ENCODE measurements at regions not wholly inside any gene's neighbourhood (a gene's known extent, or its start where the extent isn't known, plus 50 kb on each side); places are given as distances from the start of the nearest gene placed in this dataset.

GRCh38 chr9:31697956-31698355 is 686.5 kb upstream of the ACO1 start:
- TF ChIP-seq CEBPB (IDR thresholded peaks at IDR 0.05; ENCODE audit: low read depth, low read length) (no peak), POLR2A (IDR thresholded peaks at IDR 0.05; ENCODE audit: low read depth, low read length) (no peak), SMC3 (IDR thresholded peaks at IDR 0.05; ENCODE audit: low read depth, low read length) (no peak), RCOR1 (IDR thresholded peaks at IDR 0.05; ENCODE audit: insufficient replicate concordance, low read length) (no peak), MAFK (IDR thresholded peaks at IDR 0.05; ENCODE audit: low read depth, low read length) (no peak), RAD21 (IDR thresholded peaks at IDR 0.05; ENCODE audit: low read length) (no peak), RFX5 (IDR thresholded peaks at IDR 0.05; ENCODE audit: low read depth, low read length) (no peak), BHLHE40 (IDR thresholded peaks at IDR 0.05; ENCODE audit: low read depth, low read length) (no peak), CHD1 (IDR thresholded peaks at IDR 0.05; ENCODE audit: low read depth, low read length) (no peak), MXI1 (IDR thresholded peaks at IDR 0.05; ENCODE audit: borderline replicate concordance, low read depth, low read length) (no peak), MAZ (IDR thresholded peaks at IDR 0.05; ENCODE audit: borderline replicate concordance, low read depth, low read length) (no peak), USF2 (IDR thresholded peaks at IDR 0.05; ENCODE audit: low read depth, low read length) (no peak)
- TF ChIP-seq, protein P1, sequence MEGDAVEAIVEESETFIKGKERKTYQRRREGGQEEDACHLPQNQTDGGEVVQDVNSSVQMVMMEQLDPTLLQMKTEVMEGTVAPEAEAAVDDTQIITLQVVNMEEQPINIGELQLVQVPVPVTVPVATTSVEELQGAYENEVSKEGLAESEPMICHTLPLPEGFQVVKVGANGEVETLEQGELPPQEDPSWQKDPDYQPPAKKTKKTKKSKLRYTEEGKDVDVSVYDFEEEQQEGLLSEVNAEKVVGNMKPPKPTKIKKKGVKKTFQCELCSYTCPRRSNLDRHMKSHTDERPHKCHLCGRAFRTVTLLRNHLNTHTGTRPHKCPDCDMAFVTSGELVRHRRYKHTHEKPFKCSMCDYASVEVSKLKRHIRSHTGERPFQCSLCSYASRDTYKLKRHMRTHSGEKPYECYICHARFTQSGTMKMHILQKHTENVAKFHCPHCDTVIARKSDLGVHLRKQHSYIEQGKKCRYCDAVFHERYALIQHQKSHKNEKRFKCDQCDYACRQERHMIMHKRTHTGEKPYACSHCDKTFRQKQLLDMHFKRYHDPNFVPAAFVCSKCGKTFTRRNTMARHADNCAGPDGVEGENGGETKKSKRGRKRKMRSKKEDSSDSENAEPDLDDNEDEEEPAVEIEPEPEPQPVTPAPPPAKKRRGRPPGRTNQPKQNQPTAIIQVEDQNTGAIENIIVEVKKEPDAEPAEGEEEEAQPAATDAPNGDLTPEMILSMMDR (conservative IDR thresholded peaks at IDR 0.05; ENCODE audit: low read depth, low read length), result no peak
